Mesendoderm (in vitro differentiated cells): ENCODE measurements at regions not wholly inside any gene's neighbourhood (a gene's known extent, or its start where the extent isn't known, plus 50 kb on each side); places are given as distances from the start of the nearest gene placed in this dataset.
"Not testable (repeated sequence)": the region's sequence is repeated elsewhere in the genome, so short reads cannot be mapped to it uniquely, and the experiment has no call there.

Experiments used
- DNase-seq: peaks from one replicate; pipeline ENCODE4 v3.0.0; 2013
- H2AK5ac ChIP-seq: 2 replicates; pipeline ENCODE4 v1.6.1; 2013; ENCODE audit warnings: low read length, inconsistent platforms
- H2BK120ac ChIP-seq: 2 replicates; pipeline ENCODE4 v1.6.1; 2013; ENCODE audit warnings: low read depth, mild to moderate bottlenecking, low read length, moderate library complexity, mixed read lengths
- H2BK15ac ChIP-seq: replicated peaks from 2 replicates; pipeline ENCODE4 v1.6.1; 2013; ENCODE audit warnings: low read depth, mild to moderate bottlenecking, moderate library complexity
- H2BK5ac ChIP-seq: 2 replicates; pipeline ENCODE4 v1.6.1; 2013; ENCODE audit warnings: low read length, inconsistent platforms
- H3K18ac ChIP-seq: 2 replicates; pipeline ENCODE4 v1.6.1; 2013; ENCODE audit warnings: mild to moderate bottlenecking, low read length, mixed read lengths
- H3K23ac ChIP-seq: one replicate; pipeline ENCODE4 v1.6.1; 2013; ENCODE audit warnings: low read length
- H3K27ac ChIP-seq: 2 replicates; pipeline ENCODE4 v1.5.1; 2013; ENCODE audit warnings: low read depth, mild to moderate bottlenecking, inconsistent platforms, low read length, moderate library complexity
- H3K27me3 ChIP-seq: 2 replicates; pipeline ENCODE4 v1.6.1; 2013; ENCODE audit warnings: low read length, control low read depth, mild to moderate bottlenecking, inconsistent platforms; ENCODE audit not compliant: insufficient read depth, poor library complexity
- H3K36me3 ChIP-seq: 2 replicates; pipeline ENCODE4 v1.6.1; 2013; ENCODE audit warnings: low read length, inconsistent platforms; ENCODE audit not compliant: control insufficient read depth, insufficient read depth
- H3K4ac ChIP-seq: one replicate; pipeline ENCODE4 v1.6.1; 2013; ENCODE audit warnings: low read depth, mild to moderate bottlenecking, low read length, moderate library complexity
- H3K4me1 ChIP-seq: 2 replicates; pipeline ENCODE4 v1.6.1; 2013; ENCODE audit warnings: low read depth, low read length, inconsistent platforms; ENCODE audit not compliant: control insufficient read depth
- H3K4me2 ChIP-seq: 2 replicates; pipeline ENCODE4 v1.6.1; 2013; ENCODE audit warnings: low read length
- H3K4me3 ChIP-seq: 2 replicates; pipeline ENCODE4 v1.5.1; 2013; ENCODE audit warnings: mild to moderate bottlenecking, low read length
- H3K56ac ChIP-seq: one replicate; pipeline ENCODE4 v1.6.1; 2013; ENCODE audit warnings: low read length
- H3K79me1 ChIP-seq: 2 replicates; pipeline ENCODE4 v1.6.1; 2013; ENCODE audit warnings: low read length, inconsistent platforms
- H3K79me2 ChIP-seq: 2 replicates; pipeline ENCODE4 v1.6.1; 2013; ENCODE audit warnings: mild to moderate bottlenecking, low read length; ENCODE audit not compliant: control insufficient read depth, insufficient read depth
- H3K9ac ChIP-seq: 2 replicates; pipeline ENCODE4 v1.6.1; 2013; ENCODE audit warnings: low read length, inconsistent platforms
- H4K5ac ChIP-seq: one replicate; pipeline ENCODE4 v1.6.1; 2013; ENCODE audit warnings: low read length
- H4K8ac ChIP-seq: one replicate; pipeline ENCODE4 v1.6.1; 2013; ENCODE audit warnings: low read depth, mild to moderate bottlenecking, control low read depth, low read length, moderate library complexity
- WGBS: extraction: QIAGEN DNeasy Blood & Tissue Kit; methylation state at CpG from one replicate; pipeline ENCODE4 v1.1.7; 2013; ENCODE audit warnings: low lambda C conversion rate, missing lambda C conversion rate; ENCODE audit not compliant: insufficient coverage; ENCODE audit errors: extremely low coverage; 5-methylcytosine and 5-hydroxymethylcytosine counted together

DNA sequence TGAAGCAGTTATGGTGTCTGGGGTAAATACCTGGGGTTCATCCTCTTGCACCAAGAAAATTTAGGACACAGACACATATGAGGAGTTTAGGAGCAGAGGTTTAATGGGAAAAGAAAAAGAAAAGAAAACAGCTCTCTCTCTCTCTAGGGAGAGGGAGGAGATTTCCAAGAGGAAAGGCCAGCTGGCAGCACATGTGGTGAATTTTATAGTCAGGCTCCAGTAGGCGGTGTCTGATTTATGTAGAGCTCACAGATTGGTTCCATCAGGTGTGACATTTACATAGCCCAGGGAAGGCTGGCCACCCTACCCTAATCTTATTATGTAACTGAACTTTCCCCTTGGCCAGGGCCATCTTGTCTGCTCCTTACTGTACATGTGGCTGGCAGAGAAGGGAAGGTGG lies 297.5 kb upstream of the RGPD4 start:
- no peak overlapping the region for H2AK5ac ChIP-seq
- no peak overlapping the region for H4K8ac ChIP-seq
- H3K79me1 ChIP-seq: no peaks in the 10 kb centered on the region
- no peaks in the 10 kb centered on the region for H3K79me2 ChIP-seq
- no peak overlapping the region for H3K4me2 ChIP-seq
- H3K4me1 ChIP-seq: no peaks in the 10 kb centered on the region
- H2BK15ac ChIP-seq: no peak overlapping the region
- no peak overlapping the region for H3K23ac ChIP-seq
- H4K5ac ChIP-seq: no peak overlapping the region
- H3K4me3 ChIP-seq: no peak overlapping the region
- no peaks in the 10 kb centered on the region for H3K27me3 ChIP-seq
- DNase-seq: peak; percentile 17
- H3K56ac ChIP-seq: no peak overlapping the region
- H3K27ac ChIP-seq: no peak overlapping the region
- no peak overlapping the region for H3K9ac ChIP-seq
- H3K4ac ChIP-seq: no peak overlapping the region
- H2BK120ac ChIP-seq: no peak overlapping the region
- no peak overlapping the region for H2BK5ac ChIP-seq
- WGBS: no CpG with 5 or more reads among the region's 1 CpG
- no peaks in the 10 kb centered on the region for H3K36me3 ChIP-seq
- H3K18ac ChIP-seq: no peak overlapping the region

DNA sequence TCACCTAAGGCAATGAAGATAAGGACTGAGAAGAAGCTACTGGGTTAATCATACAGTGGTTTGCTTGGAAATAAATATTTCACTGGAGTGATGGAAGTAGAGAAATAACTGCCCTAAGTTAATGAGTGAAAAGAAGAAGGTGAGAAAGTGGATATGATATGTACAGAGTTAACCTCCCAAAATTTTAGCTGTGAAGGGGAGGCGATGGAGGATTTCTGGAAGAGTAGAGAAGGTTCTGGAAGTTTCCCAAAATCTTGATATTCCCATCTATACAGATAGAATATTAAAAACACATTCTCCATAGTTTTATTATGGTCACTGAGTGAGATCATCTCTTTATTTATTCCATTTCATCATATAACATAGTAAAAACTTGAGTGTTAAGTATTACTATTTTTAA lies 296.6 kb upstream of the RGPD4 start:
- Histone ChIP-seq H3K27me3 (no peaks in the 10 kb centered on the region), H3K36me3 (no peaks in the 10 kb centered on the region), H2BK15ac (no peak overlapping the region), H3K79me2 (no peaks in the 10 kb centered on the region), H3K18ac (no peak overlapping the region), H4K5ac (no peak overlapping the region), H2AK5ac (no peak overlapping the region), H2BK5ac (no peak overlapping the region), H3K56ac (no peak overlapping the region), H3K4me3 (no peak overlapping the region), H3K4me2 (no peak overlapping the region), H3K79me1 (no peaks in the 10 kb centered on the region), H3K4ac (no peak overlapping the region), H2BK120ac (no peak overlapping the region), H3K4me1 (no peaks in the 10 kb centered on the region), H4K8ac (no peak overlapping the region), H3K23ac (no peak overlapping the region), H3K27ac (no peak overlapping the region), H3K9ac (no peak overlapping the region)
- no peak for DNase-seq
- no CpG with 5 or more reads among the region's 1 CpG for WGBS

GRCh38 chr2:107534926-107535325 lies 291.8 kb upstream of the RGPD4 start:
- Histone ChIP-seq H3K36me3 (no peaks in the 10 kb centered on the region), H4K5ac (no peak overlapping the region), H2AK5ac (no peak overlapping the region), H3K27ac (no peak overlapping the region), H2BK15ac (no peak overlapping the region), H3K4me3 (no peak overlapping the region), H3K79me2 (no peaks in the 10 kb centered on the region), H4K8ac (no peak overlapping the region), H3K56ac (no peak overlapping the region), H2BK120ac (no peak overlapping the region), H2BK5ac (no peak overlapping the region), H3K79me1 (no peaks in the 10 kb centered on the region), H3K4me1 (no peaks in the 10 kb centered on the region), H3K18ac (no peak overlapping the region), H3K27me3 (no peaks in the 10 kb centered on the region), H3K9ac (no peak overlapping the region), H3K4me2 (no peak overlapping the region), H3K4ac (no peak overlapping the region), H3K23ac (no peak overlapping the region)
- no peak for DNase-seq
- WGBS: no CpG with 5 or more reads among the region's 9 CpGs

DNA sequence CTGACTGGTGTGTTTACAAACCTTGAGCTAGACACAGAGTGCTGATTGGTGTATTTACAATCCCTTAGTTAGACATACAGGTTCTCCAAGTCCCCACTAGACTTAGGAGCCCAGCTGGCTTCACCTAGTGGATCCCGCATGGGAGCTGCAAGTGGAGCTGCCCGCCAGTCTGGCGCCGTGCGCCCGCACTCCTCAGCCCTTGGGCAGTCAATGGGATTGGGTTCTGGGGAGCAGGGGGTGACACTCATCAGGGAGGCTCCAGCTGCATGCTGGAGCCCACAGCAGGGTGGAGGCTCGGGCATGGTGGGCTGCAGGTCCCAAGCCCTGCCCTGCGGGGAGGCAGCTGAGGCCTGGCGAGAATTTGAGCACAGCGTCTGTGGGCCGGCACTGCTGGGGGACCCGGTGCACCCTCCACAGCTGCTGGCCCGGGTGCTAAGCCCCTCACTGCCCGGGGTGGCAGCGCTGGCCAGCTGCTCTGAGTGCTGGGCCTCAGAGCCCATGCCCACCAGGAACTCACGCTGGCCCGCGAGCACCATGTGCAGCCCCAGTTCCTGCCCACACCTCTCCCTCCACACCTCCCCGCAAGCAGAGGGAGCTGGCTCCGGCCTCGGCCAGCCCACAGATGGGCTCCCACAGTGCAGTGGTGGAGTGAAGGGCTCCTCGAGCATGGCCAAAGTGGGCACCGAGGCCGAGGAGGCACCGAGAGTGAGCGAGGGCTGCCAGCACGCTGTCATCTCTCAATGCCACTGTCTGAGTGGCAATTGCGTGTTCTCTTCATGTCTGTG lies 290.6 kb upstream of the RGPD4 start:
- not testable (repeated sequence) for H3K27me3 ChIP-seq, H3K79me1 ChIP-seq, H2BK15ac ChIP-seq, H3K4ac ChIP-seq, H4K5ac ChIP-seq, H3K4me3 ChIP-seq, H3K18ac ChIP-seq, H3K23ac ChIP-seq, H3K27ac ChIP-seq, H2AK5ac ChIP-seq, H3K56ac ChIP-seq, H3K4me2 ChIP-seq, H2BK120ac ChIP-seq, H3K9ac ChIP-seq, H3K36me3 ChIP-seq, H2BK5ac ChIP-seq, H3K79me2 ChIP-seq, H3K4me1 ChIP-seq, DNase-seq, H4K8ac ChIP-seq
- no CpG with 5 or more reads among the region's 28 CpGs for WGBS

GRCh38 chr2:107542314-107542740 lies 284.4 kb upstream of the RGPD4 start:
- Histone ChIP-seq H2BK5ac (no peak overlapping the region), H3K79me2 (no peaks in the 10 kb centered on the region), H3K23ac (no peak overlapping the region), H4K8ac (no peak overlapping the region), H3K56ac (no peak overlapping the region), H3K27ac (no peak overlapping the region), H3K36me3 (no peaks in the 10 kb centered on the region), H3K4ac (no peak overlapping the region), H2BK15ac (no peak overlapping the region), H3K27me3 (no peaks in the 10 kb centered on the region), H4K5ac (no peak overlapping the region), H2BK120ac (no peak overlapping the region), H3K9ac (no peak overlapping the region), H3K4me2 (no peak overlapping the region), H3K4me3 (no peak overlapping the region), H3K4me1 (no peaks in the 10 kb centered on the region), H3K18ac (no peak overlapping the region), H3K79me1 (no peaks in the 10 kb centered on the region), H2AK5ac (no peak overlapping the region)
- WGBS: no CpG with 5 or more reads among the region's 5 CpGs
- DNase-seq: peak; percentile 35

DNA sequence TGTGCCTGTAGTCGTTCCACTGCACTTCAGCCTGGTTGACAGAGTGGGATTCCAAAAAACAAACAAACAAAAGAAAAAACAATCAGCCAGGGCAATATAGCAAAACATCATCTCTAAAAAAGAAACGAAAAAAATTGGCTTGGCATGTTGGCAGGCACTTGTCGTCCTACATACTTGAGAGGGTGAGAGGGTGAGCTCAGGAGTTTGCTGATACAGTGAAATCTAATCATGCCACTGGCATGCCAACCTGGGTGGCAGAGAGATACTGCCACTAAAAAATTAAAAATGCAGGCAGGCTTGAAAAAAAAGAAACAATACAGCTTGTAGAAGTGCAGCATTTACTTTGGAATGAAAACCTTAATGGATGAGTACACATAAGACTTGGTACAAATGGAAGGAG lies 282.9 kb upstream of the RGPD4 start:
- Histone ChIP-seq H3K79me1 (no peaks in the 10 kb centered on the region), H4K5ac (no peak overlapping the region), H3K9ac (no peak overlapping the region), H3K4ac (no peak overlapping the region), H2BK15ac (no peak overlapping the region), H2BK5ac (no peak overlapping the region), H3K56ac (no peak overlapping the region), H3K36me3 (no peaks in the 10 kb centered on the region), H3K27me3 (no peaks in the 10 kb centered on the region), H3K23ac (no peak overlapping the region), H3K4me1 (no peaks in the 10 kb centered on the region), H2AK5ac (no peak overlapping the region), H3K27ac (no peak overlapping the region), H4K8ac (no peak overlapping the region), H3K4me2 (no peak overlapping the region), H2BK120ac (no peak overlapping the region), H3K18ac (no peak overlapping the region), H3K4me3 (no peak overlapping the region), H3K79me2 (no peaks in the 10 kb centered on the region)
- no CpG with 5 or more reads among the region's 3 CpGs for WGBS
- DNase-seq: no peak
